GM12874 (cell line): ENCODE measurements at regions not wholly inside any gene's neighbourhood (a gene's known extent, or its start where the extent isn't known, plus 50 kb on each side); places are given as distances from the start of the nearest gene placed in this dataset.

Source experiments
- TF ChIP-seq, protein P1 (sequence below): IDR thresholded peaks from 2 replicates; pipeline ENCODE4 v1.5.1; 2011; ENCODE audit warnings: low read depth, mild to moderate bottlenecking, control low read depth, low read length, moderate library complexity; ENCODE audit not compliant: insufficient read depth

DNA sequence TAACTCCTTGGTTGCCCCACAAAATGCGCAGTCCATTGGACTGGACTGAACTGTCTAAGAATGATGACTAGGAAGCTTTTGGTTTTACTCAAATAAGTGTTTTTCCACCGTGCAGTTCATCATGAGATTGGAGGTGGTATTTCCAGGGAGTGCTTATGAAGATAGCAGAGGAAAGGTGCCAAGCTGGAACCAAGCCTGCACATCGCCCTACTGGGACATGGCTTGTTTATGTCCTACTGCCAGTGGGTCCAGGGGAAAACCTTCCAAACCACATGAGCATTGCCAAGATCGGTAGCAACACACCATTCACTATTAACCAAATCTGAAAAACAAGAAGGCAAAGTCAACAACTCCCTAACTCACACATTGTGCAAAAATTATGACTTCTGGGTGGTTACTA, 54.7 kb upstream of the DSCAM start:
- TF ChIP-seq, protein P1, sequence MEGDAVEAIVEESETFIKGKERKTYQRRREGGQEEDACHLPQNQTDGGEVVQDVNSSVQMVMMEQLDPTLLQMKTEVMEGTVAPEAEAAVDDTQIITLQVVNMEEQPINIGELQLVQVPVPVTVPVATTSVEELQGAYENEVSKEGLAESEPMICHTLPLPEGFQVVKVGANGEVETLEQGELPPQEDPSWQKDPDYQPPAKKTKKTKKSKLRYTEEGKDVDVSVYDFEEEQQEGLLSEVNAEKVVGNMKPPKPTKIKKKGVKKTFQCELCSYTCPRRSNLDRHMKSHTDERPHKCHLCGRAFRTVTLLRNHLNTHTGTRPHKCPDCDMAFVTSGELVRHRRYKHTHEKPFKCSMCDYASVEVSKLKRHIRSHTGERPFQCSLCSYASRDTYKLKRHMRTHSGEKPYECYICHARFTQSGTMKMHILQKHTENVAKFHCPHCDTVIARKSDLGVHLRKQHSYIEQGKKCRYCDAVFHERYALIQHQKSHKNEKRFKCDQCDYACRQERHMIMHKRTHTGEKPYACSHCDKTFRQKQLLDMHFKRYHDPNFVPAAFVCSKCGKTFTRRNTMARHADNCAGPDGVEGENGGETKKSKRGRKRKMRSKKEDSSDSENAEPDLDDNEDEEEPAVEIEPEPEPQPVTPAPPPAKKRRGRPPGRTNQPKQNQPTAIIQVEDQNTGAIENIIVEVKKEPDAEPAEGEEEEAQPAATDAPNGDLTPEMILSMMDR, result no peak

DNA sequence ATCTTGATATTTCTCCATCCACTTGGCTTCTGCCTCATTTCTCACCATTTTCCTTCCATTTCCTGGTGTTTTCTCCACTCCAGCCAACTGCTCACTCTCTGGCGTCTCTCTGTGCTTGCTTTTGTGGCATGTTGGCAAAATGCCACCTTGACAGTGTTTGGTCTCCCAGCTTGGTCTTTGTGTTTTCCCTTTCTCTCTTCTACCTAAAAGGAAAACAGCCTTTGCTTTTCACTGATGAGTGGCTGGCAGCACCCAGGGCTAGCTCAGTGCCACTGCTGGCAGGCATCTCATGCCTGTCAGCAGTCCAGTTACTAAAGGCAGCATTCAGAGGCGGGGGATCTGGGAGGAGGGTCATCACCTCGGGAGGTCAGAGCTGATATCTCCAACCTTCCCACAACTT, 55.3 kb upstream of the DSCAM start:
- TF ChIP-seq, protein P1, result no peak

DNA sequence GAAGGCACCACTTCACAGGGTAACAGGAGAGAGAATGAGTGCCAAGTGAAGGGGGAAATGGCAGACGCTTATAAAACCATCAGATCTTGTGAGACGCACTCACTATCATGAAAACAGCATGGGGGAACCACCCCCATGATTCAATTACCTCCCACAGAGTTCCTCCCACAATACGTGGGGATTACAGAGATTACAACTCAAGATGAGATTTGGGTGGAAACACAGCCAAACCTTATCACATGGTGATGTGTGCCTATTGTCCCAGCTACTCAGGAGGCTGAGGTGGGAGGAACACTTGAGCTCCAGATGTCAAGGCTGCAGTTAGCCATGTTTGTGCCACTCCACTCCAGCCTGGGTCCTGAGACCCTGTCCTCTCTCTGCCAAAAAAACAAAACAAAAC, 56.0 kb upstream of the DSCAM start:
- TF ChIP-seq, protein P1, result no peak

DNA sequence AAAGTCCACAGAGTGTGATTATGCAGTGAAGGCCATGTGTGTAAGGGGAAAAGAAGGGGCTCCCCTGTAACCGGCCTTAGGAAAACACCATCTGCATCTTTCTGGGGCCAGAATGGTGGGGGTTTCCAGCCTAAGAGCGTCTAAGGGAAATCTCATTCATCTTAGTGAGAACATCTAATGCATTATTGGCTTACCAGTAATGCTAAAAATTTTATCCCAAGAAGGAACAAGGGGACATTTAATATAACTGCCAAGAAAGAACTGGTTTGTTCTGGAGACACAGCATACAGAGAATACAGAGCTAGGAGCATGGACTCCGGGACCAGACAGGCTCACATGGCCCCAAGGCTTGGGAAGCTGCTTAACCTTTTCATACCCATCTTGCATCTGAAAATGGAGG, 58.3 kb upstream of the DSCAM start:
- TF ChIP-seq, protein P1, result no peak

DNA sequence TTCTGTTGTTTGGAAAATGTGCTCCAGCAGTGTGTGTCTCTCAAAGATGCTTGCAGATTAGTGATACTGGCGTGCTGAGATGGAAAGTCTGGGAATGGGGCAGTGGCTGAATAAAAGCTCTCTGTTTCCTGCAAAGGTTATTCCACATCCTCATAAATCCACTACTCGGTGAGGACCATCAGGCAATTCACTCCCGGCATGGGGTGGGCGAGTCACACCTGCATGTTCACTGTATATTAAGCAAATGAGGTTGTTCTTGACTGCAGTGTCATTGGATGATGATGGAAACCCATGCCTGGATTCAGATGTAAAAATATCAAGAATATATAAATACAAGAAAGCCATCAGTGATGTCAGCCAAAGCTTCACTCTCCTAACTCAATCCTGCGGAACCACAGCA, 65.4 kb upstream of the DSCAM start:
- TF ChIP-seq, protein P1, result no peak

DNA sequence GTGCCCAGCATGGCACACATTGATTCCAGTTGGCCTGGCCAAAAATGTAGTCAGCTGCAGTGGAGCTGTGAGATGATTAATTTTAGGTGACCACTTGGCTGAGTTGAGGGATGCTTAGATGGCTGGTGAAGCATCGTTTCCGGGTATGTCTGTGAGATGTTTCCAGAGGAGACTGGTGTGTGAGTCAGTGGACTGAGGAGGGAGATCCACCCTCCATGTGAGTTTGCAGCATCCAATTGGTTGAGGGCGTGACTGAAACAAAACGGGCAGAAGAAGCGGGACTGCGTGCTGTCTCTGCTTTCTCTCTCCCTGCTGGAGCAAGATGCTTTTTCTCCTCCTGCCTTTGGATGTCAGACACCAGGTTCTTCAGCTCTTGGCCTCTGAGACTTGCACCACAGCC, 68.2 kb upstream of the DSCAM start:
- TF ChIP-seq, protein P1, result no peak

DNA sequence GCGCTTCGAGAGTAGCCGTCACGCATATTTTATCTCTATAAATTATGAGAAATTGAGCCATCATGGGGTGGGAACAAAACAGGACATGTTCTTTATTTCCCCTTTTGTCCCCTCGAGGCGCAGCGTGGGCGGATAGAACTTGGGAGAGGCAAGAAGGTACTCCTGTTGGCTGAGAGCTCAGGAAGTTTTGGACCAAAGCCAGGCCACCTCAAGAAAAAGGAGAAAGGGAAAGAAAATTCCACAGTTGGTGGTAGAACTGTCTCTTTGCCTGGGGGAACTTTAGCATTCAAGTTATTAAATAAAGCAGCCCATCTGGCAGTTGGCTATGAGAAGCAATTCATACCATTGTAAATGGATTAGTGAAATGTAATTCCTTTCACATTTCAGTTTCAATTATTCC, 76.4 kb upstream of the DSCAM start:
- TF ChIP-seq, protein P1, result no peak

DNA sequence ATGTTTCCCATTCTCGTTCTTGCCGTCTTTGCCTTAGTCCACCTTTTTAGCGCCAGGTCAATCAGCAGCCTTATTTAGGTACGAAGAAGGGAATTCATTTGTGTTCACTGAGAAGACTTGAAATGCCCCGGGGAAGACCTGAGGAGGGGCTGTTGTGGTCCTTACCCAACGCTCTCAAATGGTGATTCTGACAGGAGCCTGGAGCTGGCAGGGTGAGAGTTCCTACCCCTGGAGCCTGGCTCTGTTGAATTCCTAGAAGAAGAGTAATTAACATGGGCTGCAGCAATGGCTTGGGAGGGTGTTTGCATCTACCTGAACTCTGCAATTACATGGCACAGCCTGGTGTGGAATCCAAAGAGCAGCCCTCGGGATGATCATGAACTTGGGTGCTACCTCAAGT, 76.9 kb upstream of the DSCAM start:
- TF ChIP-seq, protein P1, result no peak
